Left lung (tissue), 4 donors: ENCODE measurements at regions not wholly inside any gene's neighbourhood (a gene's known extent, or its start where the extent isn't known, plus 50 kb on each side); places are given as distances from the start of the nearest gene placed in this dataset.

Experiments used
- ATAC-seq: fragments of 200-7000 bp; cut with Tn5 transposase; one replicate; pipeline ENCODE4 v1.9.1; 2020; ENCODE audit warnings: moderate library complexity
- DNase-seq, 4 donors: peaks; one replicate each; pipeline ENCODE4 v3.0.0-alpha.2; 2013 to 2020
- H3K27ac ChIP-seq, 2 donors: fragments of 200-600 bp; sonication (generic) in 1 of 2; one replicate each; pipeline versions ENCODE4 v1.5.0 to v1.8.0; 2020 to 2021
- H3K27me3 ChIP-seq, 2 donors: fragments of 200-600 bp; sonication (generic) in 1 of 2; one replicate each; pipeline versions ENCODE4 v1.5.0 to v1.8.0; 2020 to 2021
- H3K36me3 ChIP-seq, 2 donors: fragments of 200-600 bp; sonication (generic) in 1 of 2; one replicate each; pipeline versions ENCODE4 v1.5.0 to v1.8.0; 2020 to 2021
- H3K4me1 ChIP-seq, 2 donors: fragments of 200-600 bp; one replicate each; pipeline ENCODE4 v1.8.0; 2021
- H3K4me3 ChIP-seq, 2 donors: fragments of 200-600 bp; sonication (generic) in 1 of 2; one replicate each; pipeline versions ENCODE4 v1.5.0 to v1.8.0; 2020 to 2021; ENCODE audit warnings: mild to moderate bottlenecking in 1 of 2
- H3K9me3 ChIP-seq, 2 donors: fragments of 200-600 bp; sonication (generic) in 1 of 2; one replicate each; pipeline versions ENCODE4 v1.5.0 to v1.8.0; 2020 to 2021
- CTCF ChIP-seq, 2 donors: fragments of 200-600 bp; sonication (generic) in 1 of 2; IDR thresholded peaks; one replicate each; pipeline versions ENCODE4 v1.5.0 to v1.8.0; 2021; ENCODE audit warnings: antibody characterized with exemption in 2 of 2
- intact Hi-C, 2 donors: fragments of 100-400 bp; cut with DNase I; formaldehyde crosslinking; loops; one replicate each; pipeline versions ENCODE4 v1.11.2 to v1.14.2; 2022
- donor health status: DM: no; HTN: yes; CAD: no.
- donor health status: DM: no; HTN: no; CAD: no.

- ATAC-seq (no peak), DNase-seq (no peak)
- Histone ChIP-seq H3K27me3 (peaks cover 0 to 16% of the 10 kb centered on the region in 2 donors), H3K36me3 (no peaks in the 10 kb centered on the region), H3K4me1 (no peaks in the 10 kb centered on the region), H3K27ac (no peak overlapping the region), H3K4me3 (no peak overlapping the region), H3K9me3 (no peaks in the 10 kb centered on the region)
- intact Hi-C loops, result no loop called here
- no peak for TF ChIP-seq CTCF (IDR thresholded peaks at IDR 0.05)
These were observed 146.5 kb upstream of the PRSS1 start for GRCh38 chr7:142602756-142603155.

- Histone ChIP-seq H3K4me1 (no peaks in the 10 kb centered on the region), H3K36me3 (no peaks in the 10 kb centered on the region), H3K4me3 (no peak overlapping the region), H3K27ac (no peak overlapping the region), H3K9me3 (no peaks in the 10 kb centered on the region), H3K27me3 (peaks cover 0 to 19% of the 10 kb centered on the region in 2 donors)
- intact Hi-C loops, result no loop called here
- ATAC-seq, result no peak
- no peak for DNase-seq
- TF ChIP-seq CTCF (IDR thresholded peaks at IDR 0.05), result no peak
These were observed 147.1 kb upstream of the PRSS1 start for GRCh38 chr7:142602183-142602582.

- H3K9me3 ChIP-seq, result no peaks in the 10 kb centered on the region
- DNase-seq, result no peak
- no peak for TF ChIP-seq CTCF (IDR thresholded peaks at IDR 0.05)
- ATAC-seq, result no peak
- H3K4me1 ChIP-seq, result no peaks in the 10 kb centered on the region
- peaks cover 0 to 19% of the 10 kb centered on the region in 2 donors for H3K27me3 ChIP-seq
- H3K27ac ChIP-seq, result no peak overlapping the region
- H3K4me3 ChIP-seq, result no peak overlapping the region
- H3K36me3 ChIP-seq, result no peaks in the 10 kb centered on the region
- intact Hi-C loops, result no loop called here
These were observed 151.0 kb upstream of the PRSS1 start for GRCh38 chr7:142598297-142598696.

- DNase-seq (no peak), ATAC-seq (no peak)
- TF ChIP-seq CTCF (IDR thresholded peaks at IDR 0.05), result no peak
- Histone ChIP-seq H3K27me3 (peaks cover 0 to 19% of the 10 kb centered on the region in 2 donors), H3K27ac (no peak overlapping the region), H3K9me3 (no peaks in the 10 kb centered on the region), H3K4me3 (no peak overlapping the region), H3K4me1 (no peaks in the 10 kb centered on the region), H3K36me3 (no peaks in the 10 kb centered on the region)
- intact Hi-C loops, result no loop called here
These were observed 151.7 kb upstream of the PRSS1 start for GRCh38 chr7:142597547-142597946.

GRCh38 chr7:142595816-142596516 lies 153.3 kb upstream of the PRSS1 start:
- ATAC-seq (no peak), DNase-seq (no peak)
- no peaks in the 10 kb centered on the region for H3K36me3 ChIP-seq
- H3K27ac ChIP-seq, result no peak overlapping the region
- H3K4me1 ChIP-seq, result no peaks in the 10 kb centered on the region
- no peaks in the 10 kb centered on the region for H3K9me3 ChIP-seq
- no peak overlapping the region for H3K4me3 ChIP-seq
- intact Hi-C loops, result no loop called here
- no peak for TF ChIP-seq CTCF (IDR thresholded peaks at IDR 0.05)
- H3K27me3 ChIP-seq, result peaks cover 0 to 19% of the 10 kb centered on the region in 2 donors
